ENCODE measurements at regions not wholly inside any gene's neighbourhood (a gene's known extent, or its start where the extent isn't known, plus 50 kb on each side); places are given as distances from the start of the nearest gene placed in this dataset.

DNA sequence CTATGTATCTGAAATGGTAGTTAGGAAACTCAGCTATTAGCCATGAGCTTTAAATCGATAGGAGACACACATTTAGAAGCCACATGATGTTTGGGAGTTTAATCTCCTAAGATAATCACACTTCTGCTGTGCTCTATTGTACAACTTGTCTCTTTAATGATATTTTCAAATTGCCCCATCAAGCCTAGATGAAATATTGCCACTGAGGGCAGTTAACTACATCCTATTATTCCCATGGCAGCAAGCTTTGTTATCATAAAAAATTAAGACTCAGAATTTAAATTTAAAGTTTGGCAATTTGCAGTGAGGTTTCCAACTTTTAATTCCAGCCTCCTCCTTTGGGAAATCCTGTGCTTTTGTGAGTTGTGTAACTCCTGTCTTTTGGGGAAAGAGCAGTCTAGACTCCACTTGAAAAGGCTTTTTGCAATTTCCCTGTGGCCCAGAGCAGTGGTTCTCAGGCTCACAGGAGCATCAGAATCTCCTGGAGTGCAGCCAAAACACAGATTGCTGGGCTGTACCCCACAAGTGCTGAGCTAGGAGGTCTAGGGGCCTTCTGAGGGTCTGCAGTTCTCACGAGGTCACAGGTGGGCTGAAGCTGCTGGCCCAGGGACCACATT lies 792.4 kb downstream of the QKI start:
- no peak for DNase-seq

DNA sequence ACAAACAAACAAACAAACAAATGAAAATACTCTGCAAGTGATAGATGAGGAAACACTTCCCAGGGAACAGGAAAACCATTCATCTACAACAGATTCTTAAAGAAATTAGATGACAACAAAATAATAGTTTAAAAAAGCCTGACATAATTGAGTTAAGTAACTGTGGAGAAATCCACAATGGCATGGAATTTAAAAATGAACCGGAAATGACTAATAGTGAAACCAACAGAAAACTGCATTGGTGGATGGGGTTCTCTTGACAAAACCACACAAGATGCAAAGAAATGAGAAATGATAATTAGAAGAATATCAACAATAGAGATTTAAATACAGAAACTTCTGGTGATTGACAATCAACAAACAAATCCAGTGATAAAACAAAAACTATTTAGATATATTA lies 785.6 kb downstream of the QKI start:
- DNase-seq: no peak

DNA sequence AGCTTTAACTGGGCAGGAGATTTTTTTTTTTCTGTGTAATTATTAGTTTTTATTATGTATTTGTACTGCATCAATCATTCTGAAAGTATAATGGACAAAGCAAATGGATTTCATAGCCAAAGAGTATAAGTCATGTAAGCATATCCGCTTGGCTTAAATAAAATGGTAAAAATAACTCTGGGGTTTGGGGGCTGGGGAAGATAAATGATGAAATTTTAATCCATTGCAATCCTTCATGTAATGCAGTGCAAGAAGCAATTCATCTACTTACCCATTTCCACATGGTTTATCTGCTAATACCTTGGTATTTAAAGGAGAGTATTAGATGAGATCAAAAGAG lies 781.4 kb downstream of the QKI start:
- no peak for DNase-seq

DNA sequence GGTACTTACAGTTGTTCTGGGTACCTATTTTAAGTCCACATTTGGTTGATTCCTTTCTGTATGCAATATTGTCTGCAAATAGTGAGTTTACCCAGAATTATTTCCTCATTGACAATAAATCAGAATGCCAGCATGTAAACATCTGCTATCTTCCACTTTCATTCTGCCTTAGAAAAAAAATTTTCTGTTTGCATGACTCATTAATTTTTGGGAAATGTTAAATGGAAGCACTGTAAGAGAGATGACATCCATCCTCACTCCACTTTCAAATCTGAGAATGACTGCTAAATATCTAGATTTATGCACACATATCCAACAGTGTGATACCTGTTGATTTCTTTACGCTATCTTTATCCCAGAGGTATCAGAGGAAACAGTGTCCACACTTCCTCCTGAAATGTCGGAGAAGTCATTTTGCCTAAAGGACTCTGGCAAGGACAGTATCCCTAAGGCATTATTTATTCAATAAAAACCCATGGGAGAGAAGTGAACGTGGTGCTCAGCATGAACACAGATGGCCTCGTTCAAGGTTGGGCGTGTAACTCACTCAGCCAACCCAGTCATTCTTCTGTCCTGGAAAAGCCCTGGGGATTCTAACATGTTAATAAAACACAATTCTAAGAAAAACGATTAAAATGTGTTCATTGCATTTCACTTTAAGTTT lies 780.9 kb downstream of the QKI start:
- no peak for DNase-seq

DNA sequence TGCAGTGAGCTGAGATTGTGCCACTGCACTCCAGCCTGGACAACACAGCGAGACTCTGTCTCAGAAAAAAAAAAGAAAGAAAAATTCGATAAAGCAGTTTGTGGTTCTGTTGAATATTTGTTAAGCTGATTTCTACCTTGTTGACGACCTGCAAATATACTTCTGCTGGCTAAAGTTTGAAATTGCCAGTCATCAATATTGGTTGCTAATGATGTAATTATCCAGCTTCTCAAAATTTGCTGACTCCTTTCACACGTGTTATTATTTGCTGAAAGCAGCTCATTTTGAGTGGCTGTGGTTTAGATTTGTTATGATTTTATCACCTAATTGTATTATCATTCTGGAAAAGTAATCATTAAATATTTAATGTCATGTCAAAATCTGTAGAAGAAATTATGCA lies 774.3 kb downstream of the QKI start:
- DNase-seq: no peak

DNA sequence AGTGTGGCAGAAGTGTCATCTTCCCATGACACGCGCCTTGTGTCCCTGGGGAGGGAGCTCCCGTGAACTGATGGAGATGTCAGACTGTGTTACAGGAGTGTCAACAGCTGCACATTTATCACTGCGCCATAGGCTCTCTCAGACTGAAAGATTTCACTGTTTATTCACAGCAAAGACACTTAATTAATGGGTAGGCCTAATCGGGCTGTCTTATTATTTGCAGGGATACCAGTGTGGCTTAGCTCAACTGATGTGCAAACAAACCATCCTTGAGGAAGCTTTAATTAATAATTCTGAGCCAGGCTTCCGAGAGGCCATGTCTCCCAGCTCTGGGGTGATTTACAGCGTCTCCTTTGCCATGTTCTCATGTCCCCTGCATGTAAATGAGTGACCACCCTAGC lies 771.0 kb downstream of the QKI start:
- DNase-seq: no peak

DNA sequence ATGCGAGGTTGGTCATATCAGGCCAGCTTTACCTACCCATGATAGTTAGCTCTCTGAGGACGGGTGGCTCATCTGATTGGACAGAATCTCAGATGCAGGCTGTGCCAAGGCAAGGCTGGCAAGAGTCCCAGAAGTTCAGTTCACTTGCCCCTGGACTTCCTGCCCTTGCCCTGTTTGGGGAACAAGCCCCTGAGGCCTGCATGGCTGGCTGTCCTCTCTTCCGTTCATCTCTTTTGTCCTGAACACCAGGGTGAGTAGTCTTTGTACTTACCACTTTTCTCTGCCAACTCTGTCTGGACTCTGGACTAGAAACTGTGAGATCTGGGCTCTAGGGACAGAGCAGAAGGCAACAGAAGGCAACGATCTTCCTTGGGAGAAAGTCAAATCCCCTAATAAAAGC lies 769.9 kb downstream of the QKI start:
- no peak for DNase-seq

DNA sequence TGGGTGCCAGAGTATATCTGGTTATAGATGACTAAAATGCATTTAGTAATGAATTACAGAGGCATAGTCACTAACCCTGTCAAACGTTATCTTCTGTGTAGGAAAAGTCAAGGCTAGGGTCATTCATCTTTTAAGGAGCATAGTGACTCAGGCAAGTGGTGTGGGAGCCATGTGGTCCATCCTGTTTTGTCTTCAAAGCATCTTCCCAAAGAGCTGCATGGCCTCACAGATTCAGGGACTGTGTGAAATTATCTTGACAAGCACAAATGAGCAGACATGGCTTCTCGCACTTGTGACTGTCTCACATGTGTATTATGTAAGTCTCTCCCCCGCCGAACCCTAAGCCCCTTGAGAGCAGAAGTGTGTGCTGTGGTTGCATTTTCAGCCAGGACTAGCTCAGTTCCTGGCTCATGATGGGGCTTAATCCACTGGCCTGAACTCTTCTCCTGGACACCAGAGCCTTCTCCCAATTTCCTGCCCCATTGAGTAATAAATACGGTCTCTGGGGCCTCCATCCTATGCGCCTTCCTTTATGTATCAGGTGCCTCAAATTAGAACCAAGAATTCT lies 769.1 kb downstream of the QKI start:
- no peak for DNase-seq

DNA sequence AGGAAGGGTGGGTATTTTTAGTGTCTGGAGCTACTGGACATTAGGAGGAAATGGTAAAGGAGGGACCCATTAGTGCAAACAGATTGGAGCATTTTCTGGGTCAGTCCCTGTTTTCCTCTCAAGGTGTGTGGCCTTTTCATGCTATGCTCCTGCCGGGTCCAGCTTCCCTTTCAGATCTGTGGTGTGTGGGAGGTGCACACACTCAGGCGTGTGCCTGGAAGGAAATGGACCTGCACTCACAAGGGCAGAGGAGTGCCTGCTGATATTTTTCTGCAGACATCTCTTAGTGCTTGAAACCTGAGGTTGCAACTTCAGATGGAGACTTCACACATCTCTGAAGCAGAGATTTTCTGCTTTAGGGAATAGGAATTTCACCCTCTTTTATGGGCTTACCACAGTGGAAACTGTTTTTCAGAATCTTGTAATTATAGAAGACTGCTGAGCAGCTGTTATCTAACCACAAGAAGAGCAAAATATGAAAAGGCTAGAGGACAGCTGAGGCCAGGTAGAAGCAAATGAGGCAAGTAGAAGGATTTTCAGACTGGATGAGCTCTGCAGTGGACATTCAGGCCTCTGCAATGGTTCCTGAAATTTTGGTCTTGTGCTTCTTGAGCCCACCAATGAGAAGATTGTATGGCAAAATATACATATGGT lies 764.3 kb downstream of the QKI start:
- DNase-seq: no peak

DNA sequence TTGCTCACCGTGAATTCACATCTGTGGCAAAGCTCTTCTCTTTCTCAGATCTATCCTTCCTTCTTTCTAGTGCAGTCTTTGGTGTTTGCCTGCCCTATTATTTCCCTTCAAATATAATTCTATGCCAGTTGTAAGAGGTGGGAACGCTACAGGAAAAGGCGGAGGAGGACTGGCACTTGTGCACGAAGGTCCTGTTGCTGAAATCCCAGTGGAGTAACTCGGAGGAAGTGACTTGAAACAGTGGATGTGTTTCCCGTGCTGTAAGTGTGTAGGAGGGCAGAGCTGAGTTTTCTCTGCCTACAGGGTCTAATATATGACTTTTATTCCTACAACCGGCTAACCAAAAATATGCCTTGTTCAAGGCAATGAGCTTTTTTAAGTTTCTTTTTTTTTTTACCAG lies 754.8 kb downstream of the QKI start:
- no peak for DNase-seq

DNA sequence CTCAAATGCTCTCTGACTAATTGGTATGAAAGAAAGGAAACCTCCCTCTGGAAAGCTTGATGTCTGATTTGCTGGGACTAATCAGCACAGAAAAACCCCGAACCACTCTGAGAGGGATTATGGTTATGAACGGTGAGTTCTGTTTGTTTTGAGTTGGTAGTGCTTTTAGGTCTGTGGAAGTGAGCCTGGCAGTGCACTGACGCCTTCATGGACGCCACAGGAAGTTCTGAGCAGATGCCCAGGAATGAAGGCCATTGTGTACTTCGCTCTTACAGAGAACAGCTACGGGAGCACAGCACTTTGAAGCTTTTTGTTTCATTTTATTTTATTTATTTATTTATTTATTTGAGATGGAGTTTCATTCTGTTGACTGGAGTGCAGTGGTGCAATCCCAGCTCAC lies 754.1 kb downstream of the QKI start:
- no peak for DNase-seq

DNA sequence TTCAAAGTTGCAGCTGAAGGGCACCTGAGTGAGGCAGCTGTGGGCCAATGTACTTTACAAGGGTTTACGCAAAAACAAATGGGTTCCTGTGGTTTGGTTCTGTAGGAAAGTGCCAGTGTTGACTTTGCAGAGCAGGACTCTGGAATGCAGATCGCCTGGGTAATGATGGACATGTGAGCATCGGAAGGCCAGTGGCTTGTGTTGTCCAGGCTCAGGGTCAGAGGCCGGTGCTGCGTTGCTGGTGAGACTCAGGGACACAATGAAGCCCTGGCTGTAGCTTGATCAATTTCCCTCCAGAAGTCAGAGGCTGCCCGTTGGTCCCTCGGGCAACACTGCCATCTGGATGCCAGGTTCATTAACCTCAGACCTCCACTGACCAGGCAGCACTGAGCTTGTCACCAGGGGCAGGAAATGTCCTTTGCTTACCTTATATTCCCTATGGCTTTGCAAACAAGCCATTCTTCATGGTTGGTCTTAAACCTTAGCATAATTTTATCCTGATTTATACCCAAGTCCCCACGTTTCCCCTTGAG lies 753.4 kb downstream of the QKI start:
- DNase-seq: no peak

DNA sequence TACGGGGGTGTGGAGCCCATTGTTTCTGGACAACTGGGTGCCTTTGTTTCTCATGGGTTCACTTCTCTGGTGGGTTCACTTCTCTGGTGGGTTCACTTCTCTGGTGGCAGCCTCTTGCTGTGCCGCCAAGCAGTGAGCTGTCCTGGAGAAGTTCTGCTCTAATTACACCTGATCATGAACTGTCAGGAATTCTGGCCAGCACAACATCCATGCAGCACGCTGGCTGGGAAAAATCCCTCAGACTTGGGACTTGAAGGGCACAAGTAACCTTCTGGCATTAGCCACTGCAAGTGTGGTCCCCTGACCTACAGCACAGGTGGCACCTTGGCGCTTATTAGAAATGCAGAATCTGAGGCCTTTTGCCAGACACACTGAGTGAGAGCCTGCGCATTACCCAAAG lies 752.5 kb downstream of the QKI start:
- DNase-seq: no peak

DNA sequence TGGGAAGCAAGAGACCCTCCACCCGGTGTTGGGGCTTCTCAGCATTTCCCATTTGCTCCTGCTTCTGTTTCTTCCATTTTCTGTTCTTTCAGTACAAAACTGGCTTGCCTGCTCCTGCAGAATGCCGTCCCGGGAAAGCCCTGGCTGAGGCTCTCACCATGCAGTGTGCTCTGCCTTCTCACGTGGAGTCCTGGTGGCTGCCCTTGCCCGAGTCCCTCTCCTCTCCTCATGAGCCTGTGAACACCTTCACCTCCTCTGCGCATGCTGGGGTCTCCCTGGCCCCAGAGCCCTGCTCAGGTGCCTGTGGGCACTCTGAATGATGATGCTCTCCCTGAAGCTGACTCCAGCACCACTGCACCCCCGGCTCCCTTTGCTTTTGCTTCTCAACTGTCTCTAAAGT lies 752.0 kb downstream of the QKI start:
- DNase-seq: no peak

DNA sequence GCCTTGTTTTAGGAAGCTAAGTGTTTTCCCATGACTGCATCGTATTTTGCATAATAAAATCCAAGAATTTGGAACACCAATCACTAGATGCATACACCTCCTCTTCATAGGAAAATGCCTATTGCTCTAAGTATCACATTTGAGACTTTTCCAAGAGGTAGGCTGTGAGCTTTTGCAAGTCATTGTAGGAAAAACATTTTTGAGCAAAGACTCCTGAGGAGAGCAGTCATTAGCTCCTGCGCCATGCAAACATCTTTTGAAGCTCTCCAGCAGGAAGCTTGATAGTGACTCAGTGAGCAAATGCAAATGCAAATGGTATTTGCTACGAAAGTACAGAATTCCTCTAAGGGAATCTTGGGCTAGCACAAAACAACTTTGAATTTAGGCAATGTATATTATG lies 750.4 kb downstream of the QKI start:
- DNase-seq: no peak

DNA sequence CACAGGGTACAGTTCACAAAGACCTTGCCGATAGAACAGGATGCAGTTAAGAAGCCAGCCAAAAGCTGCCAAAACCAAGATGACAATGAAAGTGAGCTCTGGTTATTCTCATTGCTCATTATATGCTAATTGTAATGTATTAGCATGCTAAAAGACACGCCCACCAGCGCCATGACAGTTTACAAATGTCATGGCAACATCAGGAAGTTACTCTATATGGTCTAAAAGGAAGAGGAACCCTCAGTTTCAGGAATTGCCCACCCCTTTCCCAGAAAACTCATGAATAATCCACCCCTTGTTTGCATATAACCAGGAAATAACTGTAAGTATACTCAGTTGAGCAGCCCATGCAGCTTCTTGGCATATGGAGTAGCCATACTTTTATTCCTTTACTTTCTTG lies 748.7 kb downstream of the QKI start:
- DNase-seq: no peak

DNA sequence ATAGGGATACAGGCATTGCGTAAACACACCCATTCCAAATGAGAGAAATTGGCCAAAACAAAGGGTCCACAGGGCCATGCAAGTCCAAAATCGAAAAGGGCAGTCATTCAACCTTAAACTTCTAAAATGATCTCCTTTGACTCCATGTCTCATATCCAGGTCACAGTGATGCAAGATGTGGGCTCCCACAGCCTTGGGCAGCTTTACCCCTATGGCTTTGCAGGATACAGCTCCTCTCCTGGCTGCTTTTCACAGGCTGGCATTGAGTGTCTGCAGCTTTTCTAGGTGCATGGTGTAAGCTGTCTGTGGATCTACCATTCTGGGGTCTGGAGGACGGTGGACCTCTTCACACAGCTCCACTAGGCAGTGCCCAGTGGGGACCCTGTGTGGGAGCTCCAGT lies 744.5 kb downstream of the QKI start:
- DNase-seq: no peak

DNA sequence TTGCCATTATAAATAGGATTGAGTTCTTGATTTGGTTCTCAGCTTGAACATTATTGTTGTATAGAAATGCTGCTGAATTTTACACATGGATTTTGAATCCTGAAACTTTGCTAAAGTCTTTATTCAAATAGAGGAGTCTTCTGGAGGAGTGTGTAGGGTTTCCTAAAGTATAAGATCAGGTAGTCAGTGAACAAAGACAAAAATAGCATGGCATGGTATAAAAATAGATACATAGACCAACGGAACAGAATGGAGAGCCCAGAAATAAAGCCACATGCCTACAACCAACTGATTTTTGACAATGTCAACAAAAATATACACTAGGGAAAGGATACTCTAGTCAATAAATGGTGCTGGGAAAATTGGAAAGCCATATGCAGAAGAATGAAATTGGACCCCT lies 740.1 kb downstream of the QKI start:
- DNase-seq: no peak

DNA sequence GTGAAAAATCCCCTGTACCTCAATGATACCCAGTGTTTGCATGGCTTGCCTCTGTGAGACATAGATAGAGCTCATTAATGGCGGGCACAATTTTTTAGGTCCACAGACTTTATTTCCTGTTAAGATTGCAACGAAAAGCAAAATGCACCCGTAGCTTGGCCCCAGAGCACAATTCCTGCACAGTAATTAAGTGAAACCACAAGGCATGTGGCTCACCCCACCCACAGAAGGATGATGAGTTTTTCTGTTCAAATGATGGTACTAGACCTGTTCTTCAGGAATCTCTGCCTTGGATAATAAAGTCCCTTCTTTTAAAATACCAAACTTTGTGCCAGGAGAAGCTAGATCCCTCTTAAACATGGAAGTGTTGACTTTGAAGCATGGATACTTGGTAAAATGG lies 738.1 kb downstream of the QKI start:
- no peak for DNase-seq

DNA sequence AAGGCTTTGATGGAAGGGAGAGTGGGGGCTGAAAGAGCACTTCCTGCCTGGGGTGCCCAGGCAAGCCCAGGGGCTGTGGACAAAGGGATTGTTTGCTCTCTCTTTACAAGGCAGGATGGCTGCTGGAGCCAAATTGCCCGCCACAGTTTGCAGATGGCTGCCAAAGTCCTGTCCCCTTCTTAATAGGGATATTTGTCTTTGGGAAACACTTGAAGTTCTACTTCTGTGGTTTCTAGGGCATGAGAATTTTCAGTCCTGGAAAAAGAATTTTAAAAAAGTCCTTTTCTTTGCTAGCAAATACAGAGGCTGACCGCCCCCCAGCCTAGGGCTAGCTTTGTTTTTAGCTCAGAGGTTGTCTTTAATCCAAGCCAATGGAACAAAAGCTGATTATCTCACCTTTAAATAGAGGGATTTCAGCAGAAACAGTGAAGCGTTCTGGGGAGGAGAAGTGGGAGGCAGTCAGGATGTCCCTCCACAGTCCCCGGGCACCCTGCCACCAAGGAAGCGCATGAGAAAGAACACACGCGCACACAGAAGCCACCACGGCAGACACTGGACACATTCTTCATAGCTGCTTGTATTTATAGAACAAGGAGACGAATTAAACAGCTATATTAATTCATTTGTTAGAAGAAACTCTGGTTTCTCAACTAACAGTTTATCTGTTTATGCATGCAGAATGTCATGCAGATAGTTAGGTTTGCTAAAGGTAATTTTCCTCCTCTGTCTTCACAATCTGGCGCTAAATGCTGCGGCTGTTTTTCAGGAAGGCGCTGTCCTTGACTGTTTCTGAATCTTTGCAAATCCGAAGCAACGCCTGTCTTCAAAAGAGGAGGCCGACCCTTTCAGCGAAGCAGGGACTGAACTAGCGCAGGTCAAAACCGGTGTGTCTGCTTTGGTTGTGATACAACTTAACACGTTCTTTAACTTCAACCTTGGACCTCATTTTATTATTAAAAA lies 736.9 kb downstream of the QKI start:
- DNase-seq: no peak

DNA sequence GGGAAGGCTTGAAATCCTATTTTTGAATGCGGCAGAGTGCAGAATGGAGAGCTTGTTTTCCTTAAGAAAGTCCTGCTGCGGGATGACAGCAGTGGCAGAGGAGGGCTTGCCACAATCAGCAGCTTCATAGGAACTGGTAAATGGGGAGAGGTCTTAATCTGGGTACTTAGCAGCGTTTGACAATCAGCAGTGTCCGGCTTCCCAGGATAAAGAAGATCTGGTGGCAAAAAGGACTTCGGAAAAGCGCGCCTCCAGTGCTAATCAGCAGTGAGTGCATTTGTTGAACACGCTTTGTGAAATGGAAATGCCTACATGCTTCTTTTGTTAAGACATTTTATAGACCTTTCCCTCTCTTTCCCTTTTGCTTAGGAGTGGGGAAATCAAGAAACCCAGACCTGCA lies 735.7 kb downstream of the QKI start:
- DNase-seq: no peak

DNA sequence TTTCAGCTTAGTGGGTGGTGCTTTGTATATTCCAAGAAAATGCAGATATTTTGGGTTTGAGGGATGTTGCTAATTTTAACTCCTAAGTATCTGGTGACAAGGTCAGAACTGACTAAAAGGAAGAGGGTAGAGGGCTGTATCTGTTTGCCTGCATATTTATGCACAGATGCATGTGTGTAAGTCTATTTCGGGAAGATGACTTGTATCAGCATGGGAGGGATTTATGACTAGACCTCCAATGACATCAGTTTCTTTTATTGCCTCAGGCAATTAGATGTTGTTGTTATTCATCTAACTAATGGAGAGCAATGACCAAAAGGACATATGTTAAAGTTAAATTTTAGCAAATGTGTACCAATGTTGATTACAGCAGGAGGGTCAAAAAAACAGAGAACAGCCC lies 734.3 kb downstream of the QKI start:
- DNase-seq: no peak

DNA sequence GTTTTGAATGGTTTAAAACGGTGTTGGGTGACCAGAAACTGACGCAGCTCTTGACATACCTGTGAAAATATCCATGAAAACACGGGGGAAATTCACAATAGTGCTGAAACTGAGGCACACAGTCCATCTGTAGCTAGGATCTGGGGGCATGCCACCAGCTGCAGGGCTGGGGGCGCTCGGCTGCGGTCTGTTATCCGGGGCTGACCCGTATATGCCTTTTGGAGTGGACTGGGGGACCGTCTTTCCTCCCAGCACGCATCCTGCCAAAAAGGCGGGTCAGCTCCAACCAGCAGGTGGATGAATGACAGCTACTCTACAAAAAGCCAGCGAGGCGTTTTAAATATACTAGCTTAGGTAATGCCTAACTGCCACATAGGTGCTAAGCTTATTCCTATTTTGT lies 729.8 kb downstream of the QKI start:
- DNase-seq: no peak

All from central memory CD4-positive, alpha-beta T cell (primary cell).